C4-2B (cell line): ENCODE measurements at regions not wholly inside any gene's neighbourhood (a gene's known extent, or its start where the extent isn't known, plus 50 kb on each side); places are given as distances from the start of the nearest gene placed in this dataset.

Experiments used
- H3K27ac ChIP-seq: fragments of 450-650 bp; 2 replicates; pipeline ENCODE4 v1.5.1; 2017
- CTCF ChIP-seq: fragments of 450-650 bp; conservative IDR thresholded peaks from 2 replicates; pipeline ENCODE4 v1.5.1; 2017; ENCODE audit warnings: mild to moderate bottlenecking
- ZFX ChIP-seq: fragments of 450-650 bp; IDR thresholded peaks from 2 replicates; pipeline ENCODE4 v1.6.1; 2017

- H3K27ac ChIP-seq = no peak overlapping the region
- TF ChIP-seq ZFX (no peak), CTCF (no peak)
Measured at GRCh38 chr11:28559492-28559891, 451.3 kb downstream of the METTL15 start.

- TF ChIP-seq ZFX = no peak
- no peak for TF ChIP-seq CTCF
- no peak overlapping the region for H3K27ac ChIP-seq
Measured at GRCh38 chr11:28547321-28547741, 439.1 kb downstream of the METTL15 start.

DNA sequence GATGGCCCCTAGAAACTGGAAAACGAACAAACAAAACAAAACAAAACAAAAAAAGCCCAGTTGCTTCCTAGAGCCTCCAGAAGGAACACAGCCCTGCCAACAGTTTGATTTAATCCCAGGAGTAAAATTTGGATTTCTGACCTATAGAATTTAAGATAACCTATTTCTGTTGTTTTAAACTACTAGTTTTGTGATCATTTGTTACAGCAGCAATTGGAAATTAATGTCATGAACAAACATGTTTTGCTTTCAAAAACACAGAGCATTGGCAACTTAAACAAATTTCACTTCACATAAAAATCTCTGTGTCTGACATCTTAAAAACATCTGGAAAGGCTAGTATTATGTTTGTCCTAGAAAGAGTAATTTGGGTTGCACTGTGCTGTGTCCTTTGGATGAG lies 437.3 kb downstream of the METTL15 start:
- TF ChIP-seq CTCF (no peak), ZFX (no peak)
- H3K27ac ChIP-seq = no peak overlapping the region

- H3K27ac ChIP-seq = no peak overlapping the region
- TF ChIP-seq CTCF = no peak
- no peak for TF ChIP-seq ZFX
Measured at GRCh38 chr11:28542561-28542960, 434.4 kb downstream of the METTL15 start.

DNA sequence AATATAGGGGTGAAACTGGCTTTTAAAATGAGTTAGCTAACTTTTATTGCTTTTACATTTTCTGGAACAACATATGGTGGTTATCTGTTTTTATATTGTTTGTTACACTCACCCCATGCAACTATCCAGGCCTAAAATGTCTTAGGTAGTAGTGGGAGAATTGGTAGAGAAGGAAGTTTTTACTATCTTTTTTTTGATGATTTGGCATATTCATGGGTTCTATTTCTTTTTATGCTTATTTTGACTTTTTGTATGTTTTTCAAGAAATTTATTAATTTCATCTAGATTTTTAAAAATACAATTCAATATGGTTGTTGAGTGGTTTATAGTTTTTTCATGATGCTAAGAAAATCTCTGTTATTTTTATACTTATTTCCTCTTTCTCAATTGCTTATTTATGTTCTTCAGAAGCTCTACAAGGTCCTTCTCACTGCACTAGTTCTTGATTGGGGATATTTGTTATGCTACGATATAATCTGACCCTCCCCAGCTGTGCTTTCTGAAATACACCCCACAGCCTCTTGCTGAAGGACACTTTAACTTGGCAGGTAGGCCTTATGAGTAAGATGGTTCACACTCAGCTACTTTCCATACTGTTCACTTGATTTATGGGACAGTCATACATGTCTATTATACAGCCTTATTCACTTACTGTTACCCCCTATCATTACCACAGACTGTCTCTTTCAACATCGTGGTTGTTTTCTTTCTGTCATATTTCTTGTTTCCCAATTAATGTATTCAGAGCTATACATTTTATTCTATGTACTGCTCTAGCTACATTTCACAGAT lies 431.2 kb downstream of the METTL15 start:
- TF ChIP-seq ZFX (no peak), CTCF (no peak)
- H3K27ac ChIP-seq = no peak overlapping the region

GRCh38 chr11:28537822-28538221 lies 429.6 kb downstream of the METTL15 start:
- no peak overlapping the region for H3K27ac ChIP-seq
- TF ChIP-seq ZFX = no peak
- TF ChIP-seq CTCF = no peak

DNA sequence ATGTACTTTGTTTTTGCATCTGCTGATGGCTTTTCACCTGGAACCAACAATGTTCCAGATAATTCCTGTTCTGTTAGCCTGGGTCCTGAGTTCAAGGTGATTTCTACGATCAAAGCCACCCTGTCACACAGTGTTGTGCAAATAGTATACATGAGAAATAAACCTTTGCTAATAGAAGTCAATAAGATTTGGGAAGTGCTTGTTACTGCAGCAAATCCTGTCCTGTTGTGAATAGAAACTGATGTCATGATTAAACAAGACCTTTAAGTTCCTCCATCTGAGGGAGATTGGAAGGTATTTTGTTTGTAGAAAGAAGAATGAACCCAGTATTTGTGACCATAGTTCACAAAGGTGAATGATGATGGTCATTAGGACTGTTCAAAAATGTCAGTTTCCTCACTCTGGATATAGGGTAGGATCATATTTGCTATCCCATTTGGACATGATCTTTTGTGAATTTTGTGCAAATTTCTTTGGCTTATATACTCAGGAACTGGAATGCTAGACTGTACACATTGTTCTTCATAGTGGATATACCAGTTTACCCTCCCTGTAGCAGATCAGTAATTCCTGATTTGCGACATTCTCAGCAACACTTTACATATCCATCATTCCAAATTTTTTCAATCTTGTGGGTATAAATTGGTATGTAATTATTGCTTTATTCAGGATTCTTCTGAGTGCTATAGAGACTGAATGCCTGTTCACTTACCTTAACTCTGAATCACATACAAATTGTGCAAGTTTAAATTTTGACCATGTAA lies 428.5 kb downstream of the METTL15 start:
- TF ChIP-seq ZFX (no peak), CTCF (no peak)
- no peak overlapping the region for H3K27ac ChIP-seq
